HG03575 (cell line): ENCODE measurements at regions not wholly inside any gene's neighbourhood (a gene's known extent, or its start where the extent isn't known, plus 50 kb on each side); places are given as distances from the start of the nearest gene placed in this dataset.
"Not testable (repeated sequence)": the region's sequence is repeated elsewhere in the genome, so short reads cannot be mapped to it uniquely, and the experiment has no call there.

Experiments
- ATAC-seq: cut with Tn5 transposase; IDR thresholded peaks from one replicate; pipeline ENCODE4 v1.9.1; 2021; ENCODE audit not compliant: unreplicated experiment, insufficient number of reproducible peaks, low FRiP score; ENCODE audit errors: extremely low read depth

GRCh38 chr13:39803156-39803555 lies 147.7 kb downstream of the COG6 start:
- ATAC-seq: no peak

- ATAC-seq: no peak
These were observed 148.4 kb downstream of the COG6 start for GRCh38 chr13:39803851-39804250.

GRCh38 chr13:39804332-39805210 lies 149.1 kb downstream of the COG6 start:
- ATAC-seq: no peak

GRCh38 chr13:39809466-39809865 lies 154.0 kb downstream of the COG6 start:
- no peak for ATAC-seq

- no peak for ATAC-seq
These were observed 154.8 kb downstream of the COG6 start for GRCh38 chr13:39810091-39810877.

- no peak for ATAC-seq
These were observed 155.6 kb downstream of the COG6 start for GRCh38 chr13:39811051-39811450.

- no peak for ATAC-seq
These were observed 156.2 kb downstream of the COG6 start for GRCh38 chr13:39811696-39812095.

GRCh38 chr13:39815345-39816111 lies 160.1 kb downstream of the COG6 start:
- no peak for ATAC-seq

- ATAC-seq: no peak
These were observed 161.5 kb downstream of the COG6 start for GRCh38 chr13:39816936-39817335.

GRCh38 chr13:39818953-39819352 lies 163.5 kb downstream of the COG6 start:
- ATAC-seq: no peak

- ATAC-seq: no peak
These were observed 165.1 kb downstream of the COG6 start for GRCh38 chr13:39820606-39821005.

GRCh38 chr13:39821977-39822376 lies 166.5 kb downstream of the COG6 start:
- no peak for ATAC-seq

- no peak for ATAC-seq
These were observed 167.0 kb downstream of the COG6 start for GRCh38 chr13:39822437-39822836.

- no peak for ATAC-seq
These were observed 167.7 kb downstream of the COG6 start for GRCh38 chr13:39823063-39823713.

- no peak for ATAC-seq
These were observed 170.4 kb downstream of the COG6 start for GRCh38 chr13:39825886-39826285.

- no peak for ATAC-seq
These were observed 179.8 kb downstream of the COG6 start for GRCh38 chr13:39835253-39835652.

GRCh38 chr13:39836038-39836437 lies 180.6 kb downstream of the COG6 start:
- ATAC-seq: no peak

GRCh38 chr13:39837866-39838265 lies 182.4 kb downstream of the COG6 start:
- ATAC-seq: not testable (repeated sequence)

GRCh38 chr13:39840201-39840600 lies 184.7 kb downstream of the COG6 start:
- no peak for ATAC-seq
